Stomach (tissue), 4 donors: ENCODE measurements at regions not wholly inside any gene's neighbourhood (a gene's known extent, or its start where the extent isn't known, plus 50 kb on each side); places are given as distances from the start of the nearest gene placed in this dataset.

Source experiments
- CTCF ChIP-seq, 7 experiments: fragments of 450-650 bp in 4 of 7; fragments of 200-600 bp in 3 of 7; sonication (generic) in 3 of 7; IDR thresholded peaks; one replicate each; pipeline ENCODE4 v1.5.1; 2016 to 2019; ENCODE audit warnings: antibody characterized with exemption in 7 of 7, control low read depth in 2 of 7, mild to moderate bottlenecking in 1 of 7
- EP300 ChIP-seq: sonication (generic); formaldehyde crosslinking; IDR thresholded peaks from one replicate; pipeline ENCODE4 v1.6.1; 2017; ENCODE audit warnings: antibody characterized with exemption
- POLR2A ChIP-seq, 4 donors: fragments of 450-650 bp; IDR thresholded peaks; one replicate each; pipeline ENCODE4 v1.6.1; 2016; ENCODE audit warnings: antibody characterized with exemption in 4 of 4, control low read depth in 2 of 4, mild to moderate bottlenecking in 1 of 4, moderate library complexity in 1 of 4
- POLR2AphosphoS5 ChIP-seq, 3 donors: sonication (generic); formaldehyde crosslinking; IDR thresholded peaks; one replicate each; pipeline ENCODE4 v1.6.1; 2016; ENCODE audit warnings: antibody characterized with exemption in 3 of 3

DNA sequence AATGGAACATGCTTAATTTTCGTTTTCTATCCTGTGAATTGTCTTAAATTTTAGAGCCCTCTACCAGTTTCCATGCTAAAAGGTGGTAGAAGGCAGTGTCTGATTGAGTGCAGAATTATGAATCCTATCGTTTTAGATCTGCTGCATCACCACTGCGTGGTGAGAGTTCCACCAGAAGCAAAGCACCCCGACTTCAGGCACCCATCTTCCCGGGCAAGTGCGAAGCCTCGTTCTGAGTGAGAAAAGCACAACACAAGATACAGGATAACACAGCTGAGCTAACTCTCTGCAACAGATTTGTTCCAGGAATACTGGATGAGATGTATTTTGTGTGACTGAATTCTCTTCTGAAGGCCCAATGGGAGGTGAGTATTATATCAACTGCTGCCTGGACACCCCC lies 471.5 kb downstream of the EIPR1 start:
- no peak for TF ChIP-seq CTCF (IDR thresholded peaks at IDR 0.05)
- TF ChIP-seq POLR2A (IDR thresholded peaks at IDR 0.05) = no peak
- TF ChIP-seq POLR2AphosphoS5 (IDR thresholded peaks at IDR 0.05) = no peak
- TF ChIP-seq EP300 = no peak
